Tibial nerve (tissue), 4 donors: ENCODE measurements at regions not wholly inside any gene's neighbourhood (a gene's known extent, or its start where the extent isn't known, plus 50 kb on each side); places are given as distances from the start of the nearest gene placed in this dataset.

Experiments used
- DNase-seq, 2 donors: peaks; one replicate each; pipeline ENCODE4 v3.0.0-alpha.2; 2019; ENCODE audit warnings: low spot score in 2 of 2
- H3K27ac ChIP-seq, 4 donors: fragments of 200-600 bp; sonication (generic) in 3 of 4; one replicate each; pipeline ENCODE4 v1.5.1; 2017 to 2019; ENCODE audit warnings: mild to moderate bottlenecking in 1 of 4
- H3K27me3 ChIP-seq, 2 donors: fragments of 200-600 bp; sonication (generic) in 1 of 2; one replicate each; pipeline versions ENCODE4 v1.5.1 to v1.6.0; 2017 to 2019
- H3K36me3 ChIP-seq, 3 donors: fragments of 200-600 bp; sonication (generic); one replicate each; pipeline ENCODE4 v1.5.1; 2018 to 2019
- H3K4me1 ChIP-seq, 4 donors: fragments of 200-600 bp; sonication (generic) in 3 of 4; one replicate each; pipeline ENCODE4 v1.5.1; 2017 to 2019
- H3K4me3 ChIP-seq, 4 donors: fragments of 200-600 bp; sonication (generic) in 3 of 4; one replicate each; pipeline ENCODE4 v1.5.1; 2017 to 2019; ENCODE audit warnings: mild to moderate bottlenecking in 1 of 4, moderate library complexity in 1 of 4
- H3K9me3 ChIP-seq, 4 donors: fragments of 200-600 bp; sonication (generic) in 3 of 4; one replicate each; pipeline ENCODE4 v1.5.1; 2017 to 2019
- CTCF ChIP-seq, 5 experiments: fragments of 200-600 bp in 3 of 5; fragments of 450-650 bp in 2 of 5; sonication (generic) in 3 of 5; IDR thresholded peaks; one replicate each; pipeline ENCODE4 v1.5.1; 2016 to 2019; ENCODE audit warnings: antibody characterized with exemption in 5 of 5, mild to moderate bottlenecking in 3 of 5, moderate library complexity in 2 of 5
- EP300 ChIP-seq, 2 donors: sonication (generic); formaldehyde crosslinking; IDR thresholded peaks; one replicate each; pipeline ENCODE4 v1.6.1; 2017; ENCODE audit warnings: antibody characterized with exemption in 2 of 2, mild to moderate bottlenecking in 1 of 2
- POLR2A ChIP-seq, 2 donors: fragments of 450-650 bp; IDR thresholded peaks; one replicate each; pipeline ENCODE4 v1.6.1; 2017; ENCODE audit warnings: antibody characterized with exemption in 2 of 2, mild to moderate bottlenecking in 2 of 2, moderate library complexity in 2 of 2
- WGBS, 2 donors: methylation state at CpG; one replicate each; pipeline ENCODE4 v1.1.5; 2018; 5-methylcytosine and 5-hydroxymethylcytosine counted together

DNA sequence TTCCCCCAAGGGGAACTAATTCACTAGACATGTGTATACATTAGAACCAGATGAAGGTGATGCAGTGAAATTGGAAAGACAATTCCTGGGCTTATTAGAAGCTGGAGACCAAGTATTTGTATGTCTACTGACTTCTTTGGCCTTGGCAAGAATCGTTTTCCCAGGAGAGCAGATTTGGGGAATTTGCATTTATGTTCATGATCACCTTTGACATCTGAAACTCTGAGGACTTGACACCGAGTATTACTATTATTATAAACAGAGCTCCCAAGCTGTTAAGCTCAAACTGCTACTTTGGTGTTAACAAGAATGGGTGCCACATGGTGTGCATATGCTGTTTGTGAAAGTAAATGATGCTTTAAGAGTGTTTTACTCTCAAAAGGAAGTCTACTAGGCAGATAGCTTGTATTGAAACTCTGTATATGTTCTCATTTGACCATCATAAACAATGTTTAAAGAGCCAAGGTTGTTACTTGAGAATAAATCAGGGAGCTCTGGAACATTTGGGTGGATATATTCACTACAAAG, 519.8 kb upstream of the GOLIM4 start:
- Histone ChIP-seq H3K9me3 (no peaks in the 10 kb centered on the region), H3K27ac (no peak overlapping the region), H3K27me3 (no peaks in the 10 kb centered on the region), H3K4me1 (no peaks in the 10 kb centered on the region), H3K36me3 (no peaks in the 10 kb centered on the region), H3K4me3 (no peak overlapping the region)
- DNase-seq = no peak
- 35 to 38% methylated on average over 2 of the region's 2 CpGs for WGBS, 2 donors
- TF ChIP-seq EP300 (IDR thresholded peaks at IDR 0.05) (no peak), POLR2A (IDR thresholded peaks at IDR 0.05) (no peak), CTCF (IDR thresholded peaks at IDR 0.05) (no peak)

- no peaks in the 10 kb centered on the region for H3K4me1 ChIP-seq
- 57 to 62% methylated on average over 5 of the region's 5 CpGs for WGBS, 2 donors
- H3K27me3 ChIP-seq = no peaks in the 10 kb centered on the region
- H3K27ac ChIP-seq = no peak overlapping the region
- no peaks in the 10 kb centered on the region for H3K9me3 ChIP-seq
- H3K4me3 ChIP-seq = no peak overlapping the region
- TF ChIP-seq CTCF (IDR thresholded peaks at IDR 0.05) = no peak
- no peak for TF ChIP-seq POLR2A (IDR thresholded peaks at IDR 0.05)
- TF ChIP-seq EP300 (IDR thresholded peaks at IDR 0.05) = no peak
- no peak for DNase-seq
- H3K36me3 ChIP-seq = no peaks in the 10 kb centered on the region
Measured at GRCh38 chr3:168613151-168613550, 517.4 kb upstream of the GOLIM4 start.

DNA sequence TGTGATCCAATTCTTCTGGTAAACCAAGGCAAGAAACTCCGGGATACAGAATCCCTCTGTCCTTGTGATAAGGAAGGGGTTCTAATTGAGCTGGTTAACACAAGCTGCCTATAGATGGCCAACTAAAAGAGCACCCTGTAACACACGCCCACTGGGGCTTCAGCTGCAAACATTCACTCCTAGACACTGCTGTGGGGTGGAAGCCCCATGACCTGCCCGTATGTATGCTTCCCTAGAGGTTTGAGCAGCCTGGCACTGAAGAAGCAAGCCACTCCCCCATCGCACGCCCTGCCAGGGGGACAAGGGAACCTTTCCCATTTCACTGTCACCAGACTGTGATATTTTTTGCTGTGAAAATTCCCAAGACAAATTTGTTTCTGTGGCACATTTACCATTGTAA, 516.9 kb upstream of the GOLIM4 start:
- TF ChIP-seq POLR2A (IDR thresholded peaks at IDR 0.05) = no peak
- no peak for TF ChIP-seq CTCF (IDR thresholded peaks at IDR 0.05)
- no peak for TF ChIP-seq EP300 (IDR thresholded peaks at IDR 0.05)
- H3K27ac ChIP-seq = no peak overlapping the region
- no peaks in the 10 kb centered on the region for H3K9me3 ChIP-seq
- H3K27me3 ChIP-seq = no peaks in the 10 kb centered on the region
- 76 to 93% methylated on average over 5 of the region's 5 CpGs for WGBS, 2 donors
- no peaks in the 10 kb centered on the region for H3K36me3 ChIP-seq
- H3K4me1 ChIP-seq = no peaks in the 10 kb centered on the region
- DNase-seq = no peak
- no peak overlapping the region for H3K4me3 ChIP-seq

- Histone ChIP-seq H3K27me3 (no peaks in the 10 kb centered on the region), H3K36me3 (no peaks in the 10 kb centered on the region), H3K27ac (no peak overlapping the region), H3K4me3 (no peak overlapping the region), H3K4me1 (no peaks in the 10 kb centered on the region), H3K9me3 (no peaks in the 10 kb centered on the region)
- no peak for DNase-seq
- no peak for TF ChIP-seq EP300 (IDR thresholded peaks at IDR 0.05)
- TF ChIP-seq POLR2A (IDR thresholded peaks at IDR 0.05) = no peak
- TF ChIP-seq CTCF (IDR thresholded peaks at IDR 0.05) = no peak
- 86 to 87% methylated on average over 1 of the region's 1 CpG for WGBS, 2 donors
Measured at GRCh38 chr3:168611826-168612225, 516.1 kb upstream of the GOLIM4 start.

- 74 to 76% methylated on average over 3 of the region's 3 CpGs for WGBS, 2 donors
- no peaks in the 10 kb centered on the region for H3K36me3 ChIP-seq
- TF ChIP-seq CTCF (IDR thresholded peaks at IDR 0.05) = no peak
- no peak for DNase-seq
- no peaks in the 10 kb centered on the region for H3K4me1 ChIP-seq
- H3K4me3 ChIP-seq = no peak overlapping the region
- H3K27ac ChIP-seq = no peak overlapping the region
- H3K27me3 ChIP-seq = no peaks in the 10 kb centered on the region
- H3K9me3 ChIP-seq = no peaks in the 10 kb centered on the region
Measured at GRCh38 chr3:168608926-168609325, 513.2 kb upstream of the GOLIM4 start.
